HG03571 (cell line): ENCODE measurements at regions not wholly inside any gene's neighbourhood (a gene's known extent, or its start where the extent isn't known, plus 50 kb on each side); places are given as distances from the start of the nearest gene placed in this dataset.
"Not testable (repeated sequence)": the region's sequence is repeated elsewhere in the genome, so short reads cannot be mapped to it uniquely, and the experiment has no call there.

Source experiments
- ATAC-seq: cut with Tn5 transposase; IDR thresholded peaks from one replicate; pipeline ENCODE4 v1.9.1; 2021; ENCODE audit not compliant: unreplicated experiment

DNA sequence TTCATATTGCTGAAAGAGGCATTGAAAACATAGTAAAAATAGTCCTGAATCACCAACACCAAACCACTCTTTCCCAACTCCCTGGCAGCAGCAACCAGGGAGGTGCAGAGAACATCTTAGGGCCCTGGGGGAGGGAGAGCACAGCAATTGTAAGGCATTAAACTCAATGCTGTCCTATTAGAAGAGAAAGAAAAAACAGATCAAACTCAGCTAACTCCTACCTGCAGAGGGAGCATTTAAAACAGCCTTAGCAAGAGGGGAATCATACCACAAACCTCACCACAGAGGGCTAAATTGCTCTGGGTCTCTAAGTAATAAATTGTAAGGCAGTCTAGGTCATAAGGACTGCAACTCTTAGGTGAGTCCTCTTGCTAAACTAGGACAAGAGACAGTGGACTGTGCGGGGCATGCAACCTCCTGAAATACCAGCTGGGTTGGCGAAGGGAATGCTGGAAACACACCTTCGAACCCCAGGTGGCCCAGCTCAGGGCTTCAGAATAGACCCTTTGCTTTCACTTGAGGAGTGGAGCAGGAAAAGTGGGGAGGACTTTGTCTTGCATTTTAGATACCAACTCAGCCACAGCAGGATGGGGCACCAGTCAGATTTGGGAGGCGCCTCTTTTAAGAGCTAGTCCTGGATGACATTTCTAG is 697.1 kb upstream of the FAT3 start:
- no peak for ATAC-seq

DNA sequence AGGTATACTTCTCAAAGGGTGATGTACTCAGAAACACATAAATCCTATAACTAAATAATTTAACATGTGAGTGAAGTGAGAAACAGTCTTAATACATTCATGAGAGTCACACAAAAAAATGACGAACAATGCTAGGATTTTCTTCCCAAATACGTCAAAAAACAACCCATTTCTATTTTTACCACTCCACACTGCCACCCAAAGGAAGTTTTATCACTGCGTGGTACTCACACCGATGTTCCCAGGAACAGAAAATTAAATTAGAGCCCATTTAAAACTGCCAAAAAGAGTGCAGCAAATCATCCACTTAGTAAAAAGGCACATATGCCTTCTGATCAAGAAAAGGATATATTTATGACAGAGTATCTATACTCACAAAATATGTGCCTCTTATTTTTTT is 710.9 kb upstream of the FAT3 start:
- no peak for ATAC-seq

DNA sequence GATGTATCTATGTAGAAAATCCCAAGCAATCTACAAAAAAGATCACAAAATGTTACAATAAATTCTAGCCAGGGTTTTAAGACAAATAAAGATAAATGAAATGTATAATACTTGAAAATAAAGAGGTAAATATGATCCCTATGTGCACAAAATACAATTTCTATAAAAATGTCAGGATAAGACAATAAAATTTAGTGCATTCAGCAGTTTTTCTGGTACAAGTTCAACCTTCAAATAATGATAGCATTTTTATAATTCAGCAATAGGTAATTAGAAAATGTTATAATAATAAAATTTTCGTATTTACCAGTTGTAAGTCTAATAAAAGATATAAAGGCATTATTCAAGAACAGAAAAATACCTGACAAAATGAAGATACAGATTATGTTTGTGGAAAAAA is 726.8 kb upstream of the FAT3 start:
- no peak for ATAC-seq

GRCh38 chr11:91495837-91496236 is 728.8 kb upstream of the FAT3 start:
- no peak for ATAC-seq

- ATAC-seq: no peak
These were observed 734.6 kb upstream of the FAT3 start for GRCh38 chr11:91489989-91490388.

- ATAC-seq: not testable (repeated sequence)
These were observed 740.7 kb upstream of the FAT3 start for GRCh38 chr11:91483956-91484355.

GRCh38 chr11:91481875-91482274 is 742.7 kb upstream of the FAT3 start:
- not testable (repeated sequence) for ATAC-seq

GRCh38 chr11:91470656-91471055 is 754.0 kb upstream of the FAT3 start:
- ATAC-seq: no peak

DNA sequence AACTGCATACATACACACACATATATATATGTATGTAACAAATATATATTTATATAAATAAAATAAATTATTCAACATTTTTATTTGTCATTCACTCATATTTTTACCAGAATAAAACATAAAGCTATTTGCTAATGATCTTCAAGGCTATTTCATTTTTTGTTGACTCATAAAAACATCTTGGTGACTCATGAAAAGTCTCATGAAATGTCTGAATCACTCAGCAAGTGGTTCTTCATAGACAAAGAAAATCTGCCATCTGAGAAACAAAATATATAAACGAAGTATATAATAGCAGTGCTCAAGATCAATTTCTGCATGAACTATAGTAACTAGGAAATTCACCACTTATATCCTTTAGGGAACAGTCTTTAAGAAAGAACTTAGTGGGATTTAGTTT is 764.8 kb upstream of the FAT3 start:
- no peak for ATAC-seq

DNA sequence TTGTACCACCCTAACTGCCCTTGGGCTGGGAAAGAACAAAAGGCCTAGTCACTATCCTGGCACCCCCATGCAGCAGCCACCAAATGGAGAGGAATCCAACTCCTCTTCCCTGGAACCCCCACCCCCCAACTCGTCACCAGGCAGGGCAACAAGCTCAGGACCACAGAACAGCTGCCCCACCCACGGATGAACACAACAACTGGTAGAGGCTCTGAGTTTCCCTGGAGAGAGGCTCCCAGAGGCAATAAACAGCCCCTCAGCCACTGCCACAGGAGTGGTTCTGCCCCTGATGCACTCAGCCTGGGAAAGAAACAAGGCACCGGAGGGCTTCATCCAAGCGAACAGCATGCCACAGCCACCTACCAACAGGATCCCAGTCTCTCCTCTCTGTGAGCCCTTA is 778.4 kb upstream of the FAT3 start:
- no peak for ATAC-seq

- no peak for ATAC-seq
These were observed 788.8 kb upstream of the FAT3 start for GRCh38 chr11:91435694-91436395.

GRCh38 chr11:91433284-91434010 is 791.2 kb upstream of the FAT3 start:
- no peak for ATAC-seq

DNA sequence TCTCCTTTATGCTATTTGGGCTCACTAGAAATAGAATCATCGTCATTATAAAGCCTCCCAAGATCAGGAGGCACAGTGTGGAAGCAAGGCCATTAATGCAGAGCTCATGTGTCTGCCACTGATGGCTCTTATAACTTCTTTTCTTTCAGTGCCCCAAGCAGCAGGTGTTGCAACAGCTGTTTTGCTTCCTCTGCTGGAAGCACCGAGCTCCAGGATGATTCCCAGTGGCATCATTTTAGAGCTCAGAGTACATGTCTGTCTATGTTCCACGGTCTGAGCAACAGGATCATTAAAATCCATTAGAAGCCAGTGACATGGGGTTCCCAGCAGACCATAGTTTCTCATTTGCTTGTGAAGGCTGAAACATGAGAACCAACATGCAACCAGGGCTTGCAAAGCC is 803.0 kb upstream of the FAT3 start:
- ATAC-seq: no peak

DNA sequence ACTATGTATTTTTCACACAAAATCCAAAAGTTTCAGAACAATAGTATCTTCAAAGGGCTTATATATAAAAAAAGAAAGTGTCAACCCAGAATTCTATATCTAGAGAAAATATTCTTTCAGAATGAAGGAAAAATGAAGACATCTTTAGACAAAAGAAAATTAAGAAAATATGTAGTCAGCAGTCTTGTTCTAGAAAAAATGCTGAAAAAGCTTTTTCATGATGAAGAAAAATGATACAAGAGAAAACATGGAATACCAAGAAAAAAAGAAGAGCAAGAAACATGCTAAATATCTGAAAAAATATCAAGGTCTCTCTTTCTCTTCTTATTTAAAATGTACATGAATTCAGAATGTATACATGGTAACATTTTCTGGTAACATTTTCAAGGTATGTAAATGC is 816.8 kb upstream of the FAT3 start:
- ATAC-seq: no peak

GRCh38 chr11:91406009-91406408 is 818.6 kb upstream of the FAT3 start:
- no peak for ATAC-seq

GRCh38 chr11:91404344-91404743 is 820.3 kb upstream of the FAT3 start:
- no peak for ATAC-seq

DNA sequence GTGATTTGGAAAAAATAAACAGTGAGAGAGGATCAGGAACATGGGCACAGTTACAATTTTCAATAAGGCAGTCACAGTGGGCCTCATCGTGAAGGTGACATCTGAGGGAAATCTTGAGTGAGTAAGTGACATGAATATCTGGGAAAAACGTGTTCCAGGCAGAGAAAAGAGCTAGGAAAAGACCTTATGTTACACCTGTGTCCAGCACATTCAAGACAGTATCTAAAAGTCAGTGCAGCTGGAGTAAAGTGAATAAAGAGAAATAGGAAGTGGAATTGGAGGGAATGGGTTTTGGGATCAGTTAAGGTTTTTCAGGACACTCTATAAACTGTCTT is 827.5 kb upstream of the FAT3 start:
- ATAC-seq: no peak

- ATAC-seq: no peak
These were observed 828.1 kb upstream of the FAT3 start for GRCh38 chr11:91396236-91397133.

DNA sequence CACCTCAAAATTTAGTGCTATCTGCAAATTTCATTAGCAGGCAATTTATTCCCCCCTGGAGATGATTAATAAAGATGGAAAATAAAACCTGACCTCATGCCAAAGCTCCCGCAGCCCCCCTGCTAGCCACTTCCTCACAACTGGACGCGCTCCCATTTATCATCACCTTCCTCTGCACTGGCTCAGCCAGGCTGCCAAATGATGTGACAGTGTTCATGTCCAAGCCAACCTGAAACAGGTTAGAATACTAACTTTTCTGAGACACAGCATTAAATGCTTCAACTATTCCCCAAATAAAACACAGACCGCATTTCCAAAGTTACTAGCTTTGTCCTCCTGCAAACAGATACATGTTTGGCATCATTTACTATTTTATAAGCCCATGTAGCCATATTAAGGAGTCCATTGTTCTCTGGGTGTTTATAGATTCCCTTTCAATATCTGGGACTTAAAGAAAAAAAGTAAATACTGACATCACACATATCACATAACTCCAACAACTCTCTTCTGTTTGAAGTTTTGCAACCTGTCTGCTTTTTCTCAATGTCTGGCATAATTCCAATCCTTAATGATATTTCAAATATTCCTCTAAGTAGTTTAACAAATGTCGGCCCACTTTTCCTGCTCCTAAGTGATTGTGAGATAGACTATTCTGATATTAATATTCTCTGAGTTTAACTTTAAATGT is 829.7 kb upstream of the FAT3 start:
- ATAC-seq: no peak

DNA sequence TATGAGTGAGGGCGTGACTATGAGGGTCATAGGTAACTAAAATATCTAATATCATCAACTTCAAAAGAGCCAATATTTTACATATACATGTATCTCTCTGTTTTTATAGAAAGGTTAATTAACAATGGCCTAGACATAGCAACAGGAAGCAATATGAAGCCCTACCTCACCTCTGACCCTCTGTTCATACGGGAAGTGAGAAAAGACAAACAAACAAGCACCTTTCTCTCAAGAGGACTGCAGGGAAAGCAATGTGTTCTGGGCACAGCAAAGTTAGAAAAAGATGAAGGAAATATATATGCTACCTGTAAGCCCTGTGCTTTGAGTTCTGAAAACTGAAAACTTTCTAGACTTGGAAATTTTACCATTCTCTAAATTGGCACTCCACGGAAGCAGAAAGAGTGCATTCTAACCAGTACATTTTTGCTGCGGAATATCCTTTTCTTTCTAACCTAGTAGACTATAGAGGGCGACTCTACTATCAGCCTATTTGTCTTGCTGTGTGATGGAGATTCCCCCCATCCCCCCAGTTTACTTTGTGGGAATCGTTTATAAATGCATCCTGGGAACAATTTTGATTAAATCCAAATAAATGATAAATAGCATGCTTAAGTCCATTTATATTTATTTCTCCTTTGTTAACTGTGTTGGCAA is 830.4 kb upstream of the FAT3 start:
- no peak for ATAC-seq
